Mesendoderm (in vitro differentiated cells): ENCODE measurements at regions not wholly inside any gene's neighbourhood (a gene's known extent, or its start where the extent isn't known, plus 50 kb on each side); places are given as distances from the start of the nearest gene placed in this dataset.

Experiments used
- DNase-seq: peaks from one replicate; pipeline ENCODE4 v3.0.0; 2013
- H2AK5ac ChIP-seq: 2 replicates; pipeline ENCODE4 v1.6.1; 2013; ENCODE audit warnings: low read length, inconsistent platforms
- H2BK120ac ChIP-seq: 2 replicates; pipeline ENCODE4 v1.6.1; 2013; ENCODE audit warnings: low read depth, mild to moderate bottlenecking, low read length, moderate library complexity, mixed read lengths
- H2BK15ac ChIP-seq: replicated peaks from 2 replicates; pipeline ENCODE4 v1.6.1; 2013; ENCODE audit warnings: low read depth, mild to moderate bottlenecking, moderate library complexity
- H2BK5ac ChIP-seq: 2 replicates; pipeline ENCODE4 v1.6.1; 2013; ENCODE audit warnings: low read length, inconsistent platforms
- H3K18ac ChIP-seq: 2 replicates; pipeline ENCODE4 v1.6.1; 2013; ENCODE audit warnings: mild to moderate bottlenecking, low read length, mixed read lengths
- H3K23ac ChIP-seq: one replicate; pipeline ENCODE4 v1.6.1; 2013; ENCODE audit warnings: low read length
- H3K27ac ChIP-seq: 2 replicates; pipeline ENCODE4 v1.5.1; 2013; ENCODE audit warnings: low read depth, mild to moderate bottlenecking, inconsistent platforms, low read length, moderate library complexity
- H3K27me3 ChIP-seq: 2 replicates; pipeline ENCODE4 v1.6.1; 2013; ENCODE audit warnings: low read length, control low read depth, mild to moderate bottlenecking, inconsistent platforms; ENCODE audit not compliant: insufficient read depth, poor library complexity
- H3K36me3 ChIP-seq: 2 replicates; pipeline ENCODE4 v1.6.1; 2013; ENCODE audit warnings: low read length, inconsistent platforms; ENCODE audit not compliant: control insufficient read depth, insufficient read depth
- H3K4ac ChIP-seq: one replicate; pipeline ENCODE4 v1.6.1; 2013; ENCODE audit warnings: low read depth, mild to moderate bottlenecking, low read length, moderate library complexity
- H3K4me1 ChIP-seq: 2 replicates; pipeline ENCODE4 v1.6.1; 2013; ENCODE audit warnings: low read depth, low read length, inconsistent platforms; ENCODE audit not compliant: control insufficient read depth
- H3K4me2 ChIP-seq: 2 replicates; pipeline ENCODE4 v1.6.1; 2013; ENCODE audit warnings: low read length
- H3K4me3 ChIP-seq: 2 replicates; pipeline ENCODE4 v1.5.1; 2013; ENCODE audit warnings: mild to moderate bottlenecking, low read length
- H3K56ac ChIP-seq: one replicate; pipeline ENCODE4 v1.6.1; 2013; ENCODE audit warnings: low read length
- H3K79me1 ChIP-seq: 2 replicates; pipeline ENCODE4 v1.6.1; 2013; ENCODE audit warnings: low read length, inconsistent platforms
- H3K79me2 ChIP-seq: 2 replicates; pipeline ENCODE4 v1.6.1; 2013; ENCODE audit warnings: mild to moderate bottlenecking, low read length; ENCODE audit not compliant: control insufficient read depth, insufficient read depth
- H3K9ac ChIP-seq: 2 replicates; pipeline ENCODE4 v1.6.1; 2013; ENCODE audit warnings: low read length, inconsistent platforms
- H4K5ac ChIP-seq: one replicate; pipeline ENCODE4 v1.6.1; 2013; ENCODE audit warnings: low read length
- H4K8ac ChIP-seq: one replicate; pipeline ENCODE4 v1.6.1; 2013; ENCODE audit warnings: low read depth, mild to moderate bottlenecking, control low read depth, low read length, moderate library complexity
- WGBS: extraction: QIAGEN DNeasy Blood & Tissue Kit; methylation state at CpG from one replicate; pipeline ENCODE4 v1.1.7; 2013; ENCODE audit warnings: low lambda C conversion rate, missing lambda C conversion rate; ENCODE audit not compliant: insufficient coverage; ENCODE audit errors: extremely low coverage; 5-methylcytosine and 5-hydroxymethylcytosine counted together

- Histone ChIP-seq H3K36me3 (no peaks in the 10 kb centered on the region), H3K27ac (no peak overlapping the region), H3K4me1 (no peaks in the 10 kb centered on the region), H3K56ac (no peak overlapping the region), H3K27me3 (no peaks in the 10 kb centered on the region), H3K9ac (no peak overlapping the region), H3K4me2 (no peak overlapping the region), H4K8ac (no peak overlapping the region), H3K23ac (no peak overlapping the region), H2AK5ac (no peak overlapping the region), H2BK5ac (no peak overlapping the region), H3K18ac (no peak overlapping the region), H4K5ac (no peak overlapping the region), H3K79me2 (no peaks in the 10 kb centered on the region), H2BK120ac (no peak overlapping the region), H3K4ac (no peak overlapping the region), H2BK15ac (no peak overlapping the region), H3K4me3 (no peak overlapping the region), H3K79me1 (no peaks in the 10 kb centered on the region)
- WGBS, result no CpG with 5 or more reads among the region's 17 CpGs
- DNase-seq, result no peak
These were observed 175.8 kb upstream of the ARID1B start for GRCh38 chr6:156601152-156602065.

DNA sequence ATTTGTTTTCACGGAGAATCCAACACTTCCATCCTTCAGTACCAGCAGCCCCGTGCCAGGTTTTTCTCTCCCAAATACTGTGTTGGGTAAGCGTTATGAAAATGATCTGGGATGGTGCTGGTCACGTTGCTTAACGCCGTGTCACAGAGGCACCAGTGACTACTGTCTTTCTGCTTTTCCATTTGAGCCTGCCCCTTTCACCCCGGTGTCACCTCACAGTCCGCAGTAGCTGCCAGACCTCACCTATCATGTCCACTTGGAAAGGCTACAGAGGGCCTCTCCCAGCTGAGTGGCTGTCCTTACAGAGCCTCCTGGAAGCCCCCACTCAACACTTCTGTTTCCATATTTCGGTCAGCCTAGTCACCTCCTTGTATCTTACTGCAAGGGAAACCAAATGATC lies 176.5 kb upstream of the ARID1B start:
- no peak overlapping the region for H3K23ac ChIP-seq
- no peak overlapping the region for H3K4ac ChIP-seq
- no peak overlapping the region for H3K4me3 ChIP-seq
- H2BK120ac ChIP-seq, result no peak overlapping the region
- no peak overlapping the region for H3K27ac ChIP-seq
- no peak overlapping the region for H3K18ac ChIP-seq
- H4K8ac ChIP-seq, result no peak overlapping the region
- H3K27me3 ChIP-seq, result no peaks in the 10 kb centered on the region
- no peaks in the 10 kb centered on the region for H3K36me3 ChIP-seq
- H3K56ac ChIP-seq, result no peak overlapping the region
- H3K9ac ChIP-seq, result no peak overlapping the region
- no peaks in the 10 kb centered on the region for H3K4me1 ChIP-seq
- H2AK5ac ChIP-seq, result no peak overlapping the region
- H2BK5ac ChIP-seq, result no peak overlapping the region
- no peaks in the 10 kb centered on the region for H3K79me2 ChIP-seq
- no CpG with 5 or more reads among the region's 9 CpGs for WGBS
- H3K79me1 ChIP-seq, result no peaks in the 10 kb centered on the region
- no peak overlapping the region for H4K5ac ChIP-seq
- no peak for DNase-seq
- no peak overlapping the region for H3K4me2 ChIP-seq
- H2BK15ac ChIP-seq, result no peak overlapping the region

DNA sequence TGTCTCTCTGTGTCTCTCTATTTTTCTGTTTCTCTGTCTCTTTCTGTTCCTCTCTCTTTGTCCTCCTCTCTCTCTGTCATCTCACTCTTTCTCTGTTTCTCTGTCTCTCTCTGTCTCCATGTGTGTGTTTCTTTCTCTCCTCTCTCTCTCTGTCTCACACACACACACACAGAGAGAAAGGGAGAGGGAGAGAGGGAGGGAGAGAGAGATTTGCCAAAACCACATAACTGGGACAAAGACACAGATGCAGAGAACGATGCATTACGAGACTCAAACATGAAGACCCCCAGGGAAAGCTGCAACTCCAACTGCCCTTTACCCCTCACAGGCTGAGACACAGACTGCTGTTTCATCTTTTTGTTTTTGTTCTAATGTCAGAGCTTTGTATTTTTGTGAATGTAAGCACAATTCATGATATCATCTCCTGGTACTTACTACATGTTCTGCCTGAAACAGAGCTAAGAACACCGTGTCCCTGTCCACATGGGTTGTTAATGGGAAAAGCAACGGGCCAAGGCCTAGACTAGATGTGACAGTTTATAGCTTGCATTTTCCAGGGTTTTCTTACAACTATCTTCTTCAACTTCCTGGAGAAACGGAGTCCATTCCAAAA lies 177.1 kb upstream of the ARID1B start:
- Histone ChIP-seq H3K79me2 (no peaks in the 10 kb centered on the region), H3K18ac (no peak overlapping the region), H3K36me3 (no peaks in the 10 kb centered on the region), H4K8ac (no peak overlapping the region), H3K23ac (no peak overlapping the region), H2BK5ac (no peak overlapping the region), H3K4me2 (no peak overlapping the region), H2BK120ac (no peak overlapping the region), H3K79me1 (no peaks in the 10 kb centered on the region), H3K4ac (no peak overlapping the region), H3K4me1 (no peaks in the 10 kb centered on the region), H3K56ac (no peak overlapping the region), H3K4me3 (no peak overlapping the region), H3K27me3 (no peaks in the 10 kb centered on the region), H2AK5ac (no peak overlapping the region), H4K5ac (no peak overlapping the region), H3K9ac (no peak overlapping the region), H2BK15ac (no peak overlapping the region), H3K27ac (no peak overlapping the region)
- no peak for DNase-seq
- WGBS, result no CpG with 5 or more reads among the region's 5 CpGs

DNA sequence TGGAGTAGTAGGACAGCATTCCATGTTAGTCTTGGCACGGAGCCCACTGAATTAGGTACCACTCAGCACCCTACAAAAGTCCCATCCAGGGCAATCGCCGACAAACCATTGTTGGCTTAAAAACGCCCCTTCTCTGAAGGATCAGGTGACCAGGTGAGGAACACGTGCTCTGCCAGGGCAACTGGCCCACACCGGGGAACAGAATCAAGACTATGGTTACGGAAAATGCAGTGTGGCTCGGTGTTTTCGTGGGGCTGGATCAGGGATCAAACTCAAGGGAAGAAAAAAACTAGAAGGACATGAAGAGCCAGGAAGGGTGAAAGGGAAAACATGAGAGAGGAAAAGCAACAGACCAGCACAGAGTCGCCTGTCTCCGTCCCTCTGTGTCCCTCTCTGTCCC lies 177.8 kb upstream of the ARID1B start:
- H3K4ac ChIP-seq, result no peak overlapping the region
- no peak overlapping the region for H2BK15ac ChIP-seq
- DNase-seq, result no peak
- H4K8ac ChIP-seq, result no peak overlapping the region
- H2AK5ac ChIP-seq, result no peak overlapping the region
- H3K56ac ChIP-seq, result no peak overlapping the region
- no peak overlapping the region for H3K4me2 ChIP-seq
- no peaks in the 10 kb centered on the region for H3K27me3 ChIP-seq
- H3K9ac ChIP-seq, result no peak overlapping the region
- H4K5ac ChIP-seq, result no peak overlapping the region
- no peak overlapping the region for H3K27ac ChIP-seq
- no peak overlapping the region for H3K4me3 ChIP-seq
- no CpG with 5 or more reads among the region's 11 CpGs for WGBS
- no peaks in the 10 kb centered on the region for H3K36me3 ChIP-seq
- H3K18ac ChIP-seq, result no peak overlapping the region
- no peak overlapping the region for H2BK120ac ChIP-seq
- H3K23ac ChIP-seq, result no peak overlapping the region
- no peak overlapping the region for H2BK5ac ChIP-seq
- H3K4me1 ChIP-seq, result no peaks in the 10 kb centered on the region
- H3K79me2 ChIP-seq, result no peaks in the 10 kb centered on the region
- H3K79me1 ChIP-seq, result no peaks in the 10 kb centered on the region

DNA sequence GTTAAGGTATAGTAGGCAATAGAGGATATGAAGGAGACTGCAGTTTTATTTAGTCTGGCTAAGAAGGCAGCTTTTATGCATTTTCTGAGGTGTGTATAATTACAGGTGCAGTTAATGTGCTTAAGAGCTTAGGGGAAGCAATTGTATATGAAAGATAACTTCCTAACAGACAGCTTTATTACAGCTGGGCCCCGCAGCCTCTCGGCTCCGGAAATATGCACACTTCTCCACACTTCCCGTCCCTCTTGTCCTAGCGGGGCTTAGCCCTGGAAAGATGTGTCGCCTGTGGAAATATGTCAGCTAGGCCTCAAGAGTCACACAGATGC lies 178.4 kb upstream of the ARID1B start:
- Histone ChIP-seq H3K27me3 (no peaks in the 10 kb centered on the region), H3K79me2 (no peaks in the 10 kb centered on the region), H3K18ac (no peak overlapping the region), H3K36me3 (no peaks in the 10 kb centered on the region), H4K5ac (no peak overlapping the region), H2BK5ac (no peak overlapping the region), H2AK5ac (no peak overlapping the region), H3K4me3 (no peak overlapping the region), H3K9ac (no peak overlapping the region), H3K23ac (no peak overlapping the region), H4K8ac (no peak overlapping the region), H3K56ac (no peak overlapping the region), H3K4me2 (no peak overlapping the region), H3K4ac (no peak overlapping the region), H2BK15ac (no peak overlapping the region), H3K79me1 (no peaks in the 10 kb centered on the region), H3K4me1 (no peaks in the 10 kb centered on the region), H2BK120ac (no peak overlapping the region), H3K27ac (no peak overlapping the region)
- WGBS, result no CpG with 5 or more reads among the region's 6 CpGs
- DNase-seq, result no peak
